ENCODE measurements at regions not wholly inside any gene's neighbourhood (a gene's known extent, or its start where the extent isn't known, plus 50 kb on each side); places are given as distances from the start of the nearest gene placed in this dataset.
"Not testable (repeated sequence)": the region's sequence is repeated elsewhere in the genome, so short reads cannot be mapped to it uniquely, and the experiment has no call there.

DNA sequence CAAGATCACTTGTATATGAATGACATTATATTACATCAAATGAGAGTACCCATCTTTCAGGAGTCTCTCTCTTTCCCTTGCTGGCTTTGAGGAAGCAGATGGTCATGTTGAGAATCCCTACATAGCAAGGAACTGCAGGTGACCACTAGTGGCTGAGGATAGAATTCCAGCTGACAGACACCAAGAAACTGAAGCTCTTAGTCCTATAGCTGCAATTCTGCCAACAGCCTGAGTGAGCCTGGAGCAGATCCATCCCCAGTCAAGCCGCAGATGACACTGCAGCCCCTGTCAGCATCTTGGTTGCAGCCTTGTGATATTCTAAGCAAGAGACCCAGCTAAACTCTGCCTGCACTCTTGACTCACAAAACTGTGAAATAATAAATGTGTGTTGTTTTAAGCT lies 531.5 kb downstream of the CSNK1G3 start:
- peaks cover 0 to 7% (median 2%) of the 10 kb centered on the region in 6 donors for H3K9me3 Mint-ChIP-seq
- H3K36me3 Mint-ChIP-seq: no peaks in the 10 kb centered on the region
- no peak overlapping the region for H3K27ac Mint-ChIP-seq

DNA sequence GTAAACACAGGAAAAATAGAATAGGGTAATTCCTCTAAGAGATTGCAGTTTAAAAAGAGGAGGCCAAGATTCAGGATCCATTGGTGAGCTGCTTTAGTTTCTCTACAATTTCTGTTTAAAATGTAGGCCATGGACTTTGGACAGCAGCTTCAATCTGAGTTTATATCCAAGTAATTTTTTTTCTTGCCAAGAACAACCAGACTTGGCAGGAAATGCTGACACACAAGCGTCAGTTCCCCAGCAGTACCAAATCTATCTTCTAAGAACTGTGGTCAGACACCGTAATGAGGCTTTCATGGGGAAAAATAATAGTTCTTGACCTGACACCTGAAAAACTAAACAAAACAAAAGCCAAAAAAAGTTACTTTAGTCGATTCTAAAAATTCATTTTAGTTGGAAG lies 528.8 kb downstream of the CSNK1G3 start:
- Mint-ChIP-seq H3K4me1 (no peaks in the 10 kb centered on the region), H3K27me3 (ENCODE audit: low read depth in 3 of 3) (peaks cover 0 to under 1% (median 0%) of the 10 kb centered on the region in 3 donors), H3K4me3 (no peak overlapping the region), H3K36me3 (no peaks in the 10 kb centered on the region), H3K27ac (no peak overlapping the region), H3K9me3 (peaks cover 0 to 7% (median 2%) of the 10 kb centered on the region in 6 donors)
- DNase-seq: no peak

More for the DNA sequence above, 531.5 kb downstream of the CSNK1G3 start:
- peaks cover 0 to 2% (median 2%) of the 10 kb centered on the region in 3 donors for H3K27me3 Mint-ChIP-seq (ENCODE audit: low read depth in 3 of 3)
- no peak for DNase-seq
- H3K4me3 Mint-ChIP-seq: no peak overlapping the region
- H3K4me1 Mint-ChIP-seq: no peaks in the 10 kb centered on the region

DNA sequence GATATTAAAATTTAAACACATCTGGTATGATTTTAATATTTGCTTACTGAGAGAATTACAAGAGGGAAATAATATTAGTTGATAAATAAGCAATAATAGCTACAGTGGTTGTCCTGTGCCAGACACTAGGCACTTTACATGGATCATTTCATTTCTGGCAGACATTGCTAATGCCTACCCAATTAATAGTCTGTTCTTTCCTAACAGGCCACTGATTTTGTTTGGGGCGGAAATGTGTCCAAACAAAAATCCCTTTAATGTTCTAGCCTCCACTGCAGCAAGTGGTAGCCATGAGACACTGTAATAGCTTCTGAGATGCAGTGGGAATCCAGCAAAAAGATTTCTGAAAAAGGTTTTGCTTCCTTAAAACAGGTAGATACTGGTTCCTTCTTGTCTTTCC lies 527.4 kb downstream of the CSNK1G3 start:
- no peaks in the 10 kb centered on the region for H3K36me3 Mint-ChIP-seq

DNA sequence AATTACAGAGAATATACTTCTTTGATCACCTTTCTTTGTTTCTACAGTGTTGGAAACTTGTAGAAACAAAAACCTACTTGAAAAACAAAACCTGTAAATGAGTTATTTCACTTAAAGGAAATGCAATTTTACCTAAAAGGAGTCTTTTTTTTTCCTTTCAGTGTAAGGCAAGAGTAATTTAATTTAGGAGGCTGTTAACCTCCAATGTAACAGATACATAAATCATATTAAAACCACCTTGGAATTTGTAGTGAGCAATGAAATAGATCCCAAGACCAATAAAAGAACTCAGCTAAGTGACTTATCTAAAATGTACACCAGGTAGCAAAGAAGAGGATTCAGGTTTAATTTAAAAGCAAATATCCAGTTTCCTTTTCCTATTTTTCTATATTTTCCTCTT lies 524.8 kb downstream of the CSNK1G3 start:
- Mint-ChIP-seq H3K4me1 (no peaks in the 10 kb centered on the region), H3K27me3 (ENCODE audit: low read depth in 3 of 3) (no peaks in the 10 kb centered on the region), H3K4me3 (no peak overlapping the region), H3K27ac (no peak overlapping the region), H3K36me3 (no peaks in the 10 kb centered on the region), H3K9me3 (peaks cover 0 to 3% (median 0%) of the 10 kb centered on the region in 6 donors)
- no peak for DNase-seq

More for the DNA sequence above, 527.4 kb downstream of the CSNK1G3 start:
- DNase-seq: no peak
- Mint-ChIP-seq H3K4me3 (no peak overlapping the region), H3K27ac (no peak overlapping the region), H3K4me1 (no peaks in the 10 kb centered on the region), H3K9me3 (peaks cover 0 to 7% (median 1%) of the 10 kb centered on the region in 6 donors), H3K27me3 (ENCODE audit: low read depth in 3 of 3) (no peaks in the 10 kb centered on the region)

DNA sequence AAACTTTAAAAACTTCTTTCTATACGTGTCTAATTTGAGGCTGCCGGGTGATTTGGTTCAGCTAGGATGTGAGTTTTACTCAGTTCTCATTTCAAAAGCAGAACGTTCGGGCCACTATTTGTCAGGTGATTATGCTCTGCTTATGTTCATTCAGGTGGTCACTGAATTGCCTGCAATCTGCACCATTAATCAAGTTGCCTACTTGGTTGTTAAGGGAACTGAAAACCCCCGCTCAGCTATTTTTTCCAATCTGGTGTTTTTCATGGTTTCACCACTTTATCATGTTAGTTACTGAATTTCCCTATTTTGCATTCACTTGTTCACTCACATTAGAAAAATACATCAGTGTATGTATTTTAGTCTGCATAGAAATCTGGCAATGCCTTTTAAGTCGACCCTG lies 523.0 kb downstream of the CSNK1G3 start:
- Mint-ChIP-seq H3K9me3 (no peaks in the 10 kb centered on the region), H3K27me3 (ENCODE audit: low read depth in 3 of 3) (no peaks in the 10 kb centered on the region), H3K4me1 (no peaks in the 10 kb centered on the region), H3K36me3 (no peaks in the 10 kb centered on the region), H3K27ac (no peak overlapping the region), H3K4me3 (no peak overlapping the region)
- DNase-seq: no peak

DNA sequence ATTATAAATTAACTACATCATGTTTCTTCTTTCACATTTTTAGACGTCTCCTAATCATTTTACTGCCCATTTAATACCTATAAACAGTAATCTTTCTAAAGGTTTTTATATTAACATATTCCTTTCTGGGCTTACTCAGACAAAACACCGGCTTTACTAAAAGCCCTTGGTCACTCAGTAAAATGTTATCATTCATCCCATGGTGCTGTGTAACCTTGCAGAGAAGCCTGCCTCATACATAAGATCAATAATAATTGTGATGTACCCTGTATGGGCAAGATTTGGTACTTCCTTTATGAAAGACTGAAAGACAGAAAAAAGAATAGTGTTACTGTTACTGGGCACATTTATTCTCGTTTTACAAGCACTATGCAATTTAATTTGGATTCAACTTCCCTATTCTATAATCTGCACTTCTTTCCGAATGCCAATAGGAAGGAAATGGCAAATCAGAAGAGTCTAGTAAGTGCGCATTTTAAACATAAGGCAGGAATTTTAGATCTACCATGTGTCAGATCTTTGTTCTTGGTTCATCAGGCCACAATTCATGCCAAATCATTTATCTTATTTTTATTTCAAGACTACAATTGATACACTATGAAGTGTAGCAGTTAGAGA lies 522.2 kb downstream of the CSNK1G3 start:
- Mint-ChIP-seq H3K27me3 (ENCODE audit: low read depth in 3 of 3) (no peaks in the 10 kb centered on the region), H3K4me3 (no peak overlapping the region), H3K9me3 (no peaks in the 10 kb centered on the region), H3K36me3 (no peaks in the 10 kb centered on the region), H3K27ac (no peak overlapping the region), H3K4me1 (no peaks in the 10 kb centered on the region)
- DNase-seq: no peak

DNA sequence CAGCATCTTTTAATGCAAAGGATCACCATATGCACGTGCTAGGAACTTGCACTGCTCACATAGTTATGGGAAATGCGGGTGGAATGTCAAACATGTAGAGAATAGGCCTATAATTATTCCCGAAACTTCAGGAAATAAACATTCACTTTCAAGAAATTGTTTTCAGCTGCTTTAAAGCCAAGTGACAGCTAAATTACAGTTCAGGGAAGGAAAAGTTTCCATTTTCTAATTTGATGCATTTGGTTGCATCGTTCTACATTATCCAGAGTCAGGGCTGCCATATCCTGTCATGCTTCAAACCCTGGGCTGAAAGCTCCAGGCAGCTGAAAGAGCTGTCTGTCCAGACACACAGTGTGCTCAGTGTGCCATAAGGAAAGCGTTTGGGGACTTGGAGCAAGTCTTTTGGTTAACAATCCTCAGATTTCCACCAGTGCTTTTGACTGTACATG lies 518.1 kb downstream of the CSNK1G3 start:
- Mint-ChIP-seq H3K4me3 (no peak overlapping the region), H3K36me3 (peaks cover 0 to 4% (median 0%) of the 10 kb centered on the region in 3 donors), H3K9me3 (peaks cover 0 to 5% (median 0%) of the 10 kb centered on the region in 6 donors), H3K4me1 (no peaks in the 10 kb centered on the region), H3K27me3 (ENCODE audit: low read depth in 3 of 3) (peaks cover 0 to 2% (median 1%) of the 10 kb centered on the region in 3 donors), H3K27ac (no peak overlapping the region)
- no peak for DNase-seq

DNA sequence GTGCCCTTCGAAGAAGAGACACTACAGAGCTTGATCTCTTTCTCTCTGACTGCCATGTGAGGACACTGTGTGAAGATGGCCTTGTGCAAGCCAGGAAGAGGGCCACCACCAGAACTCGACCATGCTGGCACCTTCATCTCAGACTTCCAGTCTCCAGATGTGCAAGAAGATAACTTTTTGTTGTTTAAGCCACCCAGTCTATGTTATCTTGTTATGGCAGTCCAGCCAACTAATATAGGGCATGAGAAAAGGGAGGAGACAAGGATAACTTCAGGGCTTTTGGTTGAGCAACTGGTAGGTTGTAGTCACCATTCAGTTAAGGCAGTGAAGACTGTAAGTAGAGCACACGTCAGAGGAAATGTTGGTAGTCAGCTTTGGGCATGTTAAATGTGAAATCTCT lies 515.5 kb downstream of the CSNK1G3 start:
- no peak overlapping the region for H3K4me3 Mint-ChIP-seq
- H3K27me3 Mint-ChIP-seq (ENCODE audit: low read depth in 3 of 3): peaks cover 0 to 2% (median 1%) of the 10 kb centered on the region in 3 donors
- no peak overlapping the region for H3K27ac Mint-ChIP-seq
- peaks cover 0 to 12% (median 5%) of the 10 kb centered on the region in 6 donors for H3K9me3 Mint-ChIP-seq
- no peaks in the 10 kb centered on the region for H3K4me1 Mint-ChIP-seq
- DNase-seq: no peak
- peaks cover 0 to 4% (median 0%) of the 10 kb centered on the region in 3 donors for H3K36me3 Mint-ChIP-seq

DNA sequence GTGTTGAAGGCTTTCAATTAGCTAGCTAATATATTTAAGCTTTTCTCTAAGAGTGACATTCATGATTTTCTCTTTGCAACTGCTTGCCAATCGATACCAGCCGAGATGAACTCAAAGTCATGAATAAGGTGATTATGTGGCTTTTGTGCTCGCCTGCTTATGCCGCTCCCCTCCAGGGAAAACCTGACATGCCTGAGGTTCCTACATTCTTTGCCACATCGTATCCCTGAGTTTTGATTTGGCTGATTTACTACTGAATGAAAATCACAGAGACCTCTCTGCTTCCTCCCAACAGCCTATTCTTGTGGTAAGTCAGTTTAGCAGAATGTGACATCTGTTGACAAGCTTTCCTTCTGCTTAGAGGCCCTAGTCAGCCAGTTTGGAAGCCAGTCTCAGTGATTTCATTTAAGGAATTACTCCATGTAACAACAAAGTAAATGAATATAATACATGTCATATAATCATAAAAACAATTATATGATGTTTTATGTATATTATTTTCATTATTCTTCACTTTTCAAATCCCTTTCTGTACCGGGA lies 513.4 kb downstream of the CSNK1G3 start:
- peaks cover 3 to 18% (median 11%) of the 10 kb centered on the region in 6 donors for H3K9me3 Mint-ChIP-seq
- H3K4me1 Mint-ChIP-seq: no peaks in the 10 kb centered on the region
- no peak overlapping the region for H3K27ac Mint-ChIP-seq
- no peak for DNase-seq
- H3K4me3 Mint-ChIP-seq: no peak overlapping the region
- H3K27me3 Mint-ChIP-seq (ENCODE audit: low read depth in 3 of 3): peaks cover 0 to 3% (median 2%) of the 10 kb centered on the region in 3 donors
- H3K36me3 Mint-ChIP-seq: peaks cover 0 to 4% (median 0%) of the 10 kb centered on the region in 3 donors

DNA sequence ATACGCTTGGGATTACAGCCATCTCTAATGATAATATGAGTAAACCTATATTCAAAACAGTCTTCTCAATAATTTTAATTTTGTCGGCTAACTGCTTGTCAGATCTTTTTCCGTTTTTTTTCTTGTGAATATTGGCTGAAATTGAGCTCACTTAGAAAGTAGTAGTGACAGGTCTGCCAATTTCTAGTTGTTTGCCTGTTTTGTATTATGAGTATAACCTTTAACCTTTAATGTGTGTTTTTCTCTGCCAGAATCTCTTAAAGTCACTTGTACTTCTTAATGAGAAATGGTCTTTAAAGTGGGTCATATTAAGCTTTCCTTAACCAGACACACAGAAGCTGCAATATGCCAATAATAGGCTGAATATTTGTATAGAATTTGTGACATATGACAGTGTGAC lies 511.0 kb downstream of the CSNK1G3 start:
- H3K27ac Mint-ChIP-seq: no peak overlapping the region
- H3K27me3 Mint-ChIP-seq (ENCODE audit: low read depth in 3 of 3): peaks cover 0 to 5% (median 0%) of the 10 kb centered on the region in 3 donors
- H3K9me3 Mint-ChIP-seq: peaks cover 3 to 28% (median 16%) of the 10 kb centered on the region in 6 donors
- H3K4me3 Mint-ChIP-seq: no peak overlapping the region
- DNase-seq: no peak
- H3K4me1 Mint-ChIP-seq: no peaks in the 10 kb centered on the region
- H3K36me3 Mint-ChIP-seq: peaks cover 0 to 4% (median 0%) of the 10 kb centered on the region in 3 donors

DNA sequence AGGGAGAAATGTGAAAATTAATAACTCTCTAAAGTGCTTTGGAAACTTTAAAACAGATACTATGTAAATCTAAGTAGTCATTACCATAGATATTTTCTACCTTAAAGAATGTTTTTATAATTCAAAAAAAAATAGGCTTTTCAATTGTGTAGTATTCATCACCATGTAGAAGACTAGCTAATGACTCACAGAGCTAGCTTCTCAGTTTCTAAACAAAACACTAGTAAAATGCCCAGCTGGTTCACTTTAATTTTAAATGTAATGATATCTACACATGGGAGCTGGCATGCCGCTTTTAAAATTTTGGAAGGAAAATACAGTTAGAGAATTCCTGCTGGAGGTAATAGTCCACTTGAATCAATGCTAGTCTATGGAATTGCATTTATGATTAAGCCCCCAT lies 509.8 kb downstream of the CSNK1G3 start:
- Mint-ChIP-seq H3K4me3 (no peak overlapping the region), H3K36me3 (peaks cover 0 to 2% (median 0%) of the 10 kb centered on the region in 3 donors), H3K27ac (no peak overlapping the region), H3K9me3 (peaks cover 3 to 28% (median 11%) of the 10 kb centered on the region in 6 donors), H3K4me1 (no peaks in the 10 kb centered on the region), H3K27me3 (ENCODE audit: low read depth in 3 of 3) (peaks cover 0 to 5% (median 0%) of the 10 kb centered on the region in 3 donors)
- DNase-seq: no peak

DNA sequence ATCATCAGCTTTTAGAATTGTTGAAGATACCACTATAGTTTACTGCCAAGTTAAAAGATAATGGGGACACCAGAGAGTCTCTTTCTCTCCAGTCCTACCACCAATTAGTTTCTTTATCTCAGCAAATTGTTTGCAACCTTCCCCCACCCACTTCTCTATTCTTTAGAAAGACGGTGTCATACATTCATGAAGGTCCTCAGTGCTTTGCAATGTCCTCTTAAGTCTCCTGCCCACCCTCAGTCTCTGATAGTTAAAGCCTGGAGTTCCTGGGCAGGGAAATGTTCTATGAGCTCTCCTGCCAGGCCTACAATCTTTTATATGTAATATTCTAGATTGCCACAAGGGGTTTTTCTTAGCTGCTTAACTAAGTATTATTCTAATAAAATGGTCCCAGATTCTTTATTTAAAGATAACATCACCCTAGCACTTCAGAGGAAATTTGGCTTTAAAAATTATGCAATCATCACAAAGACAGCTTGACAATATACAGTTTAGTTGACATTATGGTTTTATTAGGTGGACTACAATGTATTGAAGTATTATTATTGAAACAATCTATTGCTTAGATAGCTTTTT lies 509.2 kb downstream of the CSNK1G3 start:
- H3K36me3 Mint-ChIP-seq: no peaks in the 10 kb centered on the region
- H3K4me3 Mint-ChIP-seq: no peak overlapping the region
- peaks cover 3 to 30% (median 11%) of the 10 kb centered on the region in 6 donors for H3K9me3 Mint-ChIP-seq
- H3K27me3 Mint-ChIP-seq (ENCODE audit: low read depth in 3 of 3): peaks cover 0 to 3% (median 0%) of the 10 kb centered on the region in 3 donors
- no peak overlapping the region for H3K27ac Mint-ChIP-seq
- no peak for DNase-seq
- no peaks in the 10 kb centered on the region for H3K4me1 Mint-ChIP-seq

DNA sequence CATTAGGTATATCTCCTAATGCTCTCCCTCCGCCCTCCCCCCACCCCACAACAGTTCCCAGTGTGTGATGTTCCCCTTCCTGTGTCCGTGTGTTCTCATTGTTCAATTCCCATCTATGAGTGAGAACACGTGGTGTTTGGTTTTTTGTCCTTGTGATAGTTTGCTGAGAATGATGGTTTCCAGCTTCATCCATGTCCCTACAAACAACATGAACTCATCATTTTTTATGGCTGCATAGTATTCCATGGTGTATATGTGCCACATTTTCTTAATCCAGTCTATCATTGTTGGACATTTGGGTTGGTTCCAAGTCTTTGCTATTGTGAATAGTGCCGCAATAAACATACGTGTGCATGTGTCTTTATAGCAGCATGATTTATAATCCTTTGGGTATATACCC lies 505.3 kb downstream of the CSNK1G3 start:
- not testable (repeated sequence) for H3K27me3 Mint-ChIP-seq (ENCODE audit: low read depth in 3 of 3); DNase-seq; H3K4me1 Mint-ChIP-seq; H3K4me3 Mint-ChIP-seq; H3K36me3 Mint-ChIP-seq; H3K27ac Mint-ChIP-seq
- peaks cover 5 to 33% (median 7%) of the 10 kb centered on the region in 6 donors for H3K9me3 Mint-ChIP-seq

DNA sequence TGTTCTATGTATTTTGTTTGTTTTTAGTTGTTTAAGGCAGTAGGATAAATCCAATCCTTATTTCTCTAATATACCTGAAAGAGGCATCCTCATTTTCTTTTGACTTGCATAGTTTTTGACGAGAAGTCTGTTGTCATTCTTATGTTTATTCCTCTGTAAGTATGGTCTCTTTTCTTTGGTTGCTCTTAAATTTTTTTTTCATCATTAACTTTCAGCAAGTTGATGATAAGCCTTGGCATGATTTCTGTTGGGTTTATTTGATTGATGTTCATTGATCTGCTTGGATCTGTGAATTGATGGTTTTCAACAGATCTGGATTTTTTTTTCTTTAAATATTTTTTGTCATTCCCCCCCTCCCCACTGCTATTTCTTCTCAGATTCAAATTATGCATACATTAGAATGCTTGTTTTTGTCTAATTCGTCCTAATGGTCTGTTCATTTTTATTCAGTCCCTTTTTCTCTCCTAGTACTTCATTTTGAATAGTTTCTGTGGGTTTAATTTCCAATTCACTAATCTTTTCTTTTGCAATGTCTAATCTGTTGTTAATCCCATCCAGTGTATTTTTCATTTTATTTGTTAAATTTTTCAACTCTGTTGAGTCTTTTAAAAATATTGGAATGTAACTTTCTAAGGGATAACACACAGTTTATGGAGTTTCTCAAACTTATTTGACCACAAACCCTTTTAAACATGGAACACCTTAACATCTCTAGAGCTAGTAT lies 495.9 kb downstream of the CSNK1G3 start:
- no peaks in the 10 kb centered on the region for H3K4me1 Mint-ChIP-seq
- peaks cover 0 to 2% (median 2%) of the 10 kb centered on the region in 3 donors for H3K27me3 Mint-ChIP-seq (ENCODE audit: low read depth in 3 of 3)
- no peak for DNase-seq
- no peak overlapping the region for H3K4me3 Mint-ChIP-seq
- peaks cover 8 to 43% (median 13%) of the 10 kb centered on the region in 6 donors for H3K9me3 Mint-ChIP-seq
- H3K36me3 Mint-ChIP-seq: no peaks in the 10 kb centered on the region
- no peak overlapping the region for H3K27ac Mint-ChIP-seq

All from immature natural killer cell (primary cell).